WTC11 (cell line): ENCODE measurements at regions not wholly inside any gene's neighbourhood (a gene's known extent, or its start where the extent isn't known, plus 50 kb on each side); places are given as distances from the start of the nearest gene placed in this dataset.
A peak's percentile ranks its signal among the peaks of the same experiment; 100 is the strongest.

Experiments used
- ATAC-seq: fragments of 200-7000 bp; cut with Tn5 transposase; 2 replicates; pipeline ENCODE4 v1.10.0; 2021; ENCODE audit warnings: mild to moderate bottlenecking, moderate library complexity
- CTCF ChIA-PET: fragments of 300-600 bp; sonication (Branson Sonifier 250); formaldehyde crosslinking; loops from one replicate; lab custom pipeline; 2021; ENCODE audit warnings: antibody characterized with exemption; lab: Charles Lee
- POLR2A ChIA-PET: fragments of 350-600 bp; sonication (Branson Sonifier 250); formaldehyde crosslinking; loops from one replicate; lab custom pipeline; 2021; ENCODE audit warnings: antibody characterized with exemption; lab: Charles Lee
- DNase-seq: peaks from one replicate; pipeline ENCODE4 v3.0.0; 2021; ENCODE audit warnings: low spot score
- H3K27ac Mint-ChIP-seq: 2 replicates; pipeline ENCODE4 v1.8.0; 2021; ENCODE audit warnings: mixed read lengths
- H3K27me3 Mint-ChIP-seq: 2 replicates; pipeline ENCODE4 v1.8.0; 2021; ENCODE audit warnings: low read depth, mild to moderate bottlenecking, moderate library complexity, mixed read lengths
- H3K36me3 Mint-ChIP-seq: 2 replicates; pipeline ENCODE4 v1.8.0; 2021; ENCODE audit warnings: mixed read lengths
- H3K4me1 Mint-ChIP-seq: 2 replicates; pipeline ENCODE4 v1.8.0; 2022; ENCODE audit warnings: mixed read lengths
- H3K4me3 Mint-ChIP-seq: 2 replicates; pipeline ENCODE4 v1.8.0; 2021; ENCODE audit warnings: mild to moderate bottlenecking, moderate library complexity, mixed read lengths
- H3K9me3 Mint-ChIP-seq: 2 replicates; pipeline ENCODE4 v1.8.0; 2021; ENCODE audit warnings: mixed read lengths
- ATF1 ChIP-seq: sonication (generic); formaldehyde crosslinking; IDR thresholded peaks from 2 replicates; pipeline ENCODE4 v1.8.1; 2023; ENCODE audit warnings: mild to moderate bottlenecking, moderate library complexity, missing genetic modification reagents
- ATF3 ChIP-seq: sonication (generic); formaldehyde crosslinking; conservative IDR thresholded peaks from 2 replicates; pipeline ENCODE4 v1.8.1; 2022; ENCODE audit warnings: mild to moderate bottlenecking, missing genetic modification reagents
- ATF6 ChIP-seq: sonication (generic); formaldehyde crosslinking; IDR thresholded peaks from 2 replicates; pipeline ENCODE4 v1.8.1; 2023; ENCODE audit warnings: mild to moderate bottlenecking, missing genetic modification reagents
- FOXK1 ChIP-seq: sonication (generic); formaldehyde crosslinking; IDR thresholded peaks from 2 replicates; pipeline ENCODE4 v1.8.0; 2022; ENCODE audit warnings: mild to moderate bottlenecking, moderate library complexity, missing genetic modification reagents
- FOXP4 ChIP-seq: sonication (generic); formaldehyde crosslinking; IDR thresholded peaks from 2 replicates; pipeline ENCODE4 v1.8.0; 2022; ENCODE audit warnings: mild to moderate bottlenecking, missing genetic modification reagents
- JAZF1 ChIP-seq: fragments of 250-450 bp; sonication (Bioruptor Pico); IDR thresholded peaks from 2 replicates; pipeline ENCODE4 v1.9.0; 2021; ENCODE audit warnings: moderate library complexity, mild to moderate bottlenecking, inconsistent platforms
- MLX ChIP-seq: sonication (generic); formaldehyde crosslinking; IDR thresholded peaks from 2 replicates; pipeline ENCODE4 v1.8.1; 2023; ENCODE audit warnings: mild to moderate bottlenecking, missing genetic modification reagents, moderate library complexity
- NFATC4 ChIP-seq: fragments of 250-450 bp; sonication (Bioruptor Pico); IDR thresholded peaks from 2 replicates; pipeline ENCODE4 v1.9.0; 2021; ENCODE audit warnings: mild to moderate bottlenecking
- NFE2L1 ChIP-seq: sonication (generic); formaldehyde crosslinking; IDR thresholded peaks from 2 replicates; pipeline ENCODE4 v1.8.1; 2023; ENCODE audit warnings: missing genetic modification reagents
- NR1H2 ChIP-seq: sonication (generic); formaldehyde crosslinking; IDR thresholded peaks from 2 replicates; pipeline ENCODE4 v1.9.0; 2021; ENCODE audit warnings: mild to moderate bottlenecking, moderate library complexity, missing genetic modification reagents
- PRRX2 ChIP-seq: fragments of 250-450 bp; sonication (Bioruptor Pico); IDR thresholded peaks from 2 replicates; pipeline ENCODE4 v1.8.0; 2021; ENCODE audit warnings: mild to moderate bottlenecking
- TEAD1 ChIP-seq: sonication (generic); formaldehyde crosslinking; IDR thresholded peaks from 2 replicates; pipeline ENCODE4 v1.8.0; 2022; ENCODE audit warnings: mild to moderate bottlenecking, missing genetic modification reagents
- TEAD4 ChIP-seq: sonication (generic); formaldehyde crosslinking; IDR thresholded peaks from 2 replicates; pipeline ENCODE4 v1.8.0; 2022; ENCODE audit warnings: mild to moderate bottlenecking, missing genetic modification reagents
- USF2 ChIP-seq: sonication (generic); formaldehyde crosslinking; IDR thresholded peaks from 2 replicates; pipeline ENCODE4 v1.8.1; 2023; ENCODE audit warnings: mild to moderate bottlenecking, missing genetic modification reagents, moderate library complexity
- ZBTB43 ChIP-seq: sonication (generic); formaldehyde crosslinking; IDR thresholded peaks from 2 replicates; pipeline ENCODE4 v1.8.1; 2023; ENCODE audit warnings: mild to moderate bottlenecking, missing genetic modification reagents
- ZNF396 ChIP-seq: fragments of 250-450 bp; sonication (Bioruptor Pico); IDR thresholded peaks from 2 replicates; pipeline ENCODE4 v1.8.0; 2021; ENCODE audit warnings: mild to moderate bottlenecking, moderate library complexity, borderline replicate concordance
- ZNF512 ChIP-seq: sonication (generic); formaldehyde crosslinking; IDR thresholded peaks from 2 replicates; pipeline ENCODE4 v1.8.1; 2022; ENCODE audit warnings: missing genetic modification reagents, borderline replicate concordance
- ZNF532 ChIP-seq: fragments of 250-450 bp; sonication (Bioruptor Pico); IDR thresholded peaks from 2 replicates; pipeline ENCODE4 v1.9.0; 2021; ENCODE audit warnings: mild to moderate bottlenecking, borderline replicate concordance

GRCh38 chr19:5253406-5254110 lies 87.1 kb downstream of the PTPRS start:
- no peak for DNase-seq
- peaks cover 14% of the 10 kb centered on the region for H3K9me3 Mint-ChIP-seq
- H3K27me3 Mint-ChIP-seq = no peaks in the 10 kb centered on the region
- peaks cover 15% of the 10 kb centered on the region for H3K4me1 Mint-ChIP-seq
- no peak for ATAC-seq
- no peak overlapping the region for H3K4me3 Mint-ChIP-seq
- CTCF ChIA-PET = interaction anchor here (0.6 to 0.8 kb wide), 2 partner anchors 205 to 278 kb away, joined by 3 to 7 read pairs; no protein-coding TSS in a partner anchor
- TF ChIP-seq ATF6 (no peak), FOXK1 (no peak), JAZF1 (CRISPR knock-in tag) (no peak)
- 0 out of 2 replicates have a peak overlapping the region, but pooled peaks have one; percentile 72 for H3K27ac Mint-ChIP-seq
- H3K36me3 Mint-ChIP-seq = peaks cover 48% of the 10 kb centered on the region
- POLR2A ChIA-PET = interaction anchor here (0.5 to 0.7 kb wide), 2 partner anchors 40 to 1236 kb away, joined by 3 to 4 read pairs; no protein-coding TSS in a partner anchor

GRCh38 chr19:5251096-5252065 lies 89.2 kb downstream of the PTPRS start:
- peak; percentile 86 for ATAC-seq
- no peaks in the 10 kb centered on the region for H3K27me3 Mint-ChIP-seq
- peak; percentile 33 for DNase-seq
- peak overlapping the region; percentile 50 for H3K4me3 Mint-ChIP-seq
- H3K36me3 Mint-ChIP-seq = peaks cover 35% of the 10 kb centered on the region
- ChIA-PET CTCF (interaction anchor here (0.6 to 1.2 kb wide), 8 partner anchors 15 to 540 kb away, joined by 3 to 5 read pairs (median 3); partner anchors contain the start of genes DUS3L and TINCR), POLR2A (interaction anchor here (0.6 to 1.1 kb wide), 5 partner anchors 9 to 1736 kb away, joined by 3 to 5 read pairs (median 3); partner anchors contain the start of gene PTPRS)
- H3K4me1 Mint-ChIP-seq = peaks cover 34% of the 10 kb centered on the region
- H3K27ac Mint-ChIP-seq = no peak overlapping the region
- peaks cover 14% of the 10 kb centered on the region for H3K9me3 Mint-ChIP-seq
- TF ChIP-seq TEAD1 (CRISPR knock-in tag) (no peak), ZNF396 (CRISPR knock-in tag) (no peak), NFATC4 (CRISPR knock-in tag) (no peak), ZBTB43 (CRISPR knock-in tag) (no peak), ATF3 (CRISPR knock-in tag) (no peak), PRRX2 (CRISPR knock-in tag) (no peak), MLX (no peak), NFE2L1 (CRISPR knock-in tag) (no peak), ATF1 (no peak), ZNF532 (no peak), ZNF512 (CRISPR knock-in tag) (no peak), USF2 (CRISPR knock-in tag) (no peak), FOXP4 (CRISPR knock-in tag) (no peak), FOXK1 (no peak), TEAD4 (CRISPR knock-in tag) (no peak), NR1H2 (CRISPR knock-in tag) (no peak)
